HFFc6 (cell line): ENCODE measurements at regions not wholly inside any gene's neighbourhood (a gene's known extent, or its start where the extent isn't known, plus 50 kb on each side); places are given as distances from the start of the nearest gene placed in this dataset.

Source experiments
- DNase-seq: peaks from one replicate; pipeline ENCODE4 v3.0.0-alpha.2; 2018
- H3K27ac Mint-ChIP-seq: 2 replicates; pipeline ENCODE4 v1.8.0; 2020; ENCODE audit warnings: mild to moderate bottlenecking, mixed read lengths
- H3K27me3 Mint-ChIP-seq: 2 replicates; pipeline ENCODE4 v1.8.0; 2021; ENCODE audit warnings: mild to moderate bottlenecking, moderate library complexity, mixed read lengths; ENCODE audit not compliant: insufficient read depth
- H3K36me3 Mint-ChIP-seq: 2 replicates; pipeline ENCODE4 v1.8.0; 2021; ENCODE audit warnings: low read depth, mixed read lengths
- H3K4me1 Mint-ChIP-seq: 2 replicates; pipeline ENCODE4 v1.8.0; 2020; ENCODE audit warnings: low read depth, mixed read lengths
- H3K4me3 Mint-ChIP-seq: 2 replicates; pipeline ENCODE4 v1.8.0; 2020; ENCODE audit warnings: mild to moderate bottlenecking, moderate library complexity, mixed read lengths
- H3K9me3 Mint-ChIP-seq: 2 replicates; pipeline ENCODE4 v1.8.0; 2020; ENCODE audit warnings: mild to moderate bottlenecking, mixed read lengths
- CTCF ChIP-seq: fragments of 200-600 bp; sonication (generic); IDR thresholded peaks from 2 replicates; pipeline ENCODE4 v1.5.0; 2021; ENCODE audit warnings: antibody characterized with exemption, mild to moderate bottlenecking

- H3K27ac Mint-ChIP-seq = no peak overlapping the region
- H3K27me3 Mint-ChIP-seq = no peaks in the 10 kb centered on the region
- no peaks in the 10 kb centered on the region for H3K4me1 Mint-ChIP-seq
- TF ChIP-seq CTCF = no peak
- no peak overlapping the region for H3K4me3 Mint-ChIP-seq
- no peak for DNase-seq
- H3K9me3 Mint-ChIP-seq = no peaks in the 10 kb centered on the region
- H3K36me3 Mint-ChIP-seq = no peaks in the 10 kb centered on the region
These were observed 801.8 kb downstream of the STIM2 start for GRCh38 chr4:27662426-27662825.

GRCh38 chr4:27666943-27667342, 806.3 kb downstream of the STIM2 start:
- no peaks in the 10 kb centered on the region for H3K36me3 Mint-ChIP-seq
- DNase-seq = no peak
- peaks cover 4% of the 10 kb centered on the region; the same call in 1 of the 2 replicates for H3K27me3 Mint-ChIP-seq
- TF ChIP-seq CTCF = peak; percentile 36
- H3K9me3 Mint-ChIP-seq = no peaks in the 10 kb centered on the region
- no peak overlapping the region for H3K27ac Mint-ChIP-seq
- H3K4me1 Mint-ChIP-seq = no peaks in the 10 kb centered on the region
- H3K4me3 Mint-ChIP-seq = no peak overlapping the region

- DNase-seq = no peak
- Mint-ChIP-seq H3K36me3 (no peaks in the 10 kb centered on the region), H3K4me3 (no peak overlapping the region), H3K27me3 (peaks cover 4% of the 10 kb centered on the region; the same call in 1 of the 2 replicates), H3K27ac (no peak overlapping the region), H3K4me1 (no peaks in the 10 kb centered on the region), H3K9me3 (no peaks in the 10 kb centered on the region)
- TF ChIP-seq CTCF = no peak
These were observed 807.4 kb downstream of the STIM2 start for GRCh38 chr4:27668001-27668400.

GRCh38 chr4:27678027-27678426, 817.4 kb downstream of the STIM2 start:
- Mint-ChIP-seq H3K27ac (no peak overlapping the region), H3K9me3 (no peaks in the 10 kb centered on the region), H3K4me3 (no peak overlapping the region), H3K4me1 (peaks cover 6% of the 10 kb centered on the region; the same call in 1 of the 2 replicates), H3K36me3 (no peaks in the 10 kb centered on the region), H3K27me3 (no peaks in the 10 kb centered on the region; the same call in none of the 2 replicates)
- no peak for DNase-seq
- TF ChIP-seq CTCF = no peak

- peak; percentile 83 for TF ChIP-seq CTCF
- Mint-ChIP-seq H3K9me3 (no peaks in the 10 kb centered on the region), H3K4me1 (no peaks in the 10 kb centered on the region), H3K27me3 (peaks cover 8% of the 10 kb centered on the region), H3K4me3 (no peak overlapping the region), H3K36me3 (no peaks in the 10 kb centered on the region), H3K27ac (no peak overlapping the region)
- peak; percentile 51 for DNase-seq
These were observed 824.0 kb downstream of the STIM2 start for GRCh38 chr4:27684610-27685011.

GRCh38 chr4:27685091-27685490, 824.5 kb downstream of the STIM2 start:
- Mint-ChIP-seq H3K36me3 (no peaks in the 10 kb centered on the region), H3K27ac (no peak overlapping the region), H3K9me3 (no peaks in the 10 kb centered on the region), H3K27me3 (peaks cover 8% of the 10 kb centered on the region), H3K4me1 (no peaks in the 10 kb centered on the region), H3K4me3 (no peak overlapping the region)
- no peak for TF ChIP-seq CTCF
- no peak for DNase-seq
